ENCODE measurements at regions not wholly inside any gene's neighbourhood (a gene's known extent, or its start where the extent isn't known, plus 50 kb on each side); places are given as distances from the start of the nearest gene placed in this dataset.

GRCh38 chr18:2218101-2218500 is 353.2 kb downstream of the METTL4 start:
- in situ Hi-C loops (cut with MboI; ENCODE audit: low pct_unique_long_range_greater_than_20kb, low sequenced_read_pairs, unreplicated experiment), result no loop called here
- no peak for DNase-seq (ENCODE audit: low spot score)
- TF ChIP-seq, protein P1, sequence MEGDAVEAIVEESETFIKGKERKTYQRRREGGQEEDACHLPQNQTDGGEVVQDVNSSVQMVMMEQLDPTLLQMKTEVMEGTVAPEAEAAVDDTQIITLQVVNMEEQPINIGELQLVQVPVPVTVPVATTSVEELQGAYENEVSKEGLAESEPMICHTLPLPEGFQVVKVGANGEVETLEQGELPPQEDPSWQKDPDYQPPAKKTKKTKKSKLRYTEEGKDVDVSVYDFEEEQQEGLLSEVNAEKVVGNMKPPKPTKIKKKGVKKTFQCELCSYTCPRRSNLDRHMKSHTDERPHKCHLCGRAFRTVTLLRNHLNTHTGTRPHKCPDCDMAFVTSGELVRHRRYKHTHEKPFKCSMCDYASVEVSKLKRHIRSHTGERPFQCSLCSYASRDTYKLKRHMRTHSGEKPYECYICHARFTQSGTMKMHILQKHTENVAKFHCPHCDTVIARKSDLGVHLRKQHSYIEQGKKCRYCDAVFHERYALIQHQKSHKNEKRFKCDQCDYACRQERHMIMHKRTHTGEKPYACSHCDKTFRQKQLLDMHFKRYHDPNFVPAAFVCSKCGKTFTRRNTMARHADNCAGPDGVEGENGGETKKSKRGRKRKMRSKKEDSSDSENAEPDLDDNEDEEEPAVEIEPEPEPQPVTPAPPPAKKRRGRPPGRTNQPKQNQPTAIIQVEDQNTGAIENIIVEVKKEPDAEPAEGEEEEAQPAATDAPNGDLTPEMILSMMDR (IDR thresholded peaks at IDR 0.05; ENCODE audit: extremely low read depth, insufficient read depth, missing control alignments), result no peak

- no peak for DNase-seq (ENCODE audit: low spot score)
- TF ChIP-seq, protein P1 (IDR thresholded peaks at IDR 0.05; ENCODE audit: extremely low read depth, insufficient read depth, missing control alignments), result no peak
- in situ Hi-C loops (cut with MboI; ENCODE audit: low pct_unique_long_range_greater_than_20kb, low sequenced_read_pairs, unreplicated experiment), result no loop called here
Measured at GRCh38 chr18:2219706-2220105, 351.6 kb downstream of the METTL4 start.

- in situ Hi-C loops (cut with MboI; ENCODE audit: low pct_unique_long_range_greater_than_20kb, low sequenced_read_pairs, unreplicated experiment), result no loop called here
- TF ChIP-seq, protein P1 (IDR thresholded peaks at IDR 0.05; ENCODE audit: extremely low read depth, insufficient read depth, missing control alignments), result no peak
- DNase-seq (ENCODE audit: low spot score), result no peak
Measured at GRCh38 chr18:2222270-2223185, 348.8 kb downstream of the METTL4 start.

- no peak for DNase-seq (ENCODE audit: low spot score)
- in situ Hi-C loops (cut with MboI; ENCODE audit: low pct_unique_long_range_greater_than_20kb, low sequenced_read_pairs, unreplicated experiment), result no loop called here
- TF ChIP-seq, protein P1 (IDR thresholded peaks at IDR 0.05; ENCODE audit: extremely low read depth, insufficient read depth, missing control alignments), result no peak
Measured at GRCh38 chr18:2223449-2223848, 347.9 kb downstream of the METTL4 start.

DNA sequence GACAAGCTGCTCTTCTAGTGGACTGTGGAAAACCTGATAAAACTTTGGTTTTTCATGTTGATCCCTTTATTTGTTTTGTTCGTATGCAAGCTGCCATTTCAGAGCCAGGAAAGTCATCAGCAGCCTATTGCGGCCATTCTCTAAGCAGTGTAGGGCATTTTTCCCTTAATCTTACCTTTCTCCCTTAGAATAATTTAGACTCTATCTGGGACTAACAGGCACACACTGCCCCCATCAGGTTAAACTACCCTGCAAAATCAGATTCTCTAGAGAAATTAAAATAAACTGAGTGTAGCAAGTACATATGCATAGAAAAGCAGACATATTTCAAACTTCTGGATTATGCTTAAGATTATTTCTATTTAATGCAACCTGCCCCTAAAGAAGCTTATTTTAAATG is 347.5 kb downstream of the METTL4 start:
- in situ Hi-C loops (cut with MboI; ENCODE audit: low pct_unique_long_range_greater_than_20kb, low sequenced_read_pairs, unreplicated experiment), result no loop called here
- TF ChIP-seq, protein P1 (IDR thresholded peaks at IDR 0.05; ENCODE audit: extremely low read depth, insufficient read depth, missing control alignments), result peak; percentile 39
- DNase-seq (ENCODE audit: low spot score), result no peak

- in situ Hi-C loops (cut with MboI; ENCODE audit: low pct_unique_long_range_greater_than_20kb, low sequenced_read_pairs, unreplicated experiment), result no loop called here
- TF ChIP-seq, protein P1 (IDR thresholded peaks at IDR 0.05; ENCODE audit: extremely low read depth, insufficient read depth, missing control alignments), result no peak
- DNase-seq (ENCODE audit: low spot score), result no peak
Measured at GRCh38 chr18:2236232-2236631, 335.1 kb downstream of the METTL4 start.

All from GM13977 (cell line).